NCI-H1417 treated with DMSO at 0.1 percent for 48 hours (cell line): ENCODE measurements at regions not wholly inside any gene's neighbourhood (a gene's known extent, or its start where the extent isn't known, plus 50 kb on each side); places are given as distances from the start of the nearest gene placed in this dataset.

Experiments used
- DNase-seq: peaks from one replicate; lab custom pipeline; 2025; lab: John Stamatoyannopoulos, UW

DNA sequence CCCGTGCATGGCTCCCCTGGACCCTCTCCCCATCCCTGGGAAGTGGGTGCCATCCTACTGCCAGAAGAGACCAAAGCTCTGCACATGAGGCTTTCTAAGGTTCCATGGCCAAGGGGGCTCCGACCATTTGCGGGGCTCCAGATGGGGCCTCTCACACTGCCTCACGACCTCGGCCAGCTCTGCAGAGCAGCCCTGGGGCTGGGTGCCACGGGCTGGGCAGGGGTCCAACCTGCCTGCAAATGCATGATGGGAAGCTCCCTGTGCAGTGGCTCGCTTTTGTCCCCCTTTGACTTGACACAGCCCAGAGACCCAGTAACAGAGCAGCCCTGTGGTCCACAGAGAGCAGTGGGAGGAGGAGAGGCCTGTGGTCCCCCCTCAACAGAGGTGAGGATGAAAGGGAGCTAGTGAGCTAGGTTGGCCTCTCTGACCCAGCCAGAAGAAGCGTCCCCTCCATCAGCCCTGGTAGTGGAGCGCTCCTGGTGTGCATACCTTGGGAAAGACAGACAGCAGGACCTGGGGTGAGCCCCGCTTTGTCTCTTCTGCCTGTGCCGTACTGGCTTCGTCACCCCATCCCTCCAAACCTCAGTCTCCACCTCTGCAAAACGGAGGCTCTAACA lies 174.1 kb downstream of the DDX1 start:
- no peak for DNase-seq

DNA sequence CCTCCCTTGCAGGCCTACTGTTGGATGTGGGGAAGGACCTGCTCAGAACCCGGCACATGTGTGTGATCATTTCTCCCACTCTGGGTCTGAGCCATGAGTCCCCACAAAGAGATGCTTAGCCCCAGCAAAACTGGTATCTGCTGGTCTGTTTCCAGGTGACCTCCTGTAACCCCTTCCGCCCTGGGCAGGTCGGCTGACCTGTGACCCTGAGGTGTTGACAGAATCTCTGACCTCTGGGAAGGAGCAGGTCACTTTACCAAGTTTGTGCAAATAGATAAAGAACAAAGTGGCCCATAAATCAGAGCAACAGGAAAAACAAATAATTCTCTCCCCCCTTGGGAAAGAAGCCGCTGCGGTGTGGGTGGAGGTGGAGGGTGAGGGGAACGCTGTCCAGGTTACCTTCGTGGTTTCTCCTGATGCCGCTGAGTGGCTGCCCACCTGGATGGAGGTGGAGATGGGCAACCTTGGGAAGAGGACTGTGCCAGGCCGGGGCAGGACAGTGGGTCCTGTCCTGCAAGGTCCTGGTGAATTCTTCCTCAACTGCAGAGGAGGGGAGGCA lies 174.0 kb upstream of the MYCN start:
- no peak for DNase-seq

DNA sequence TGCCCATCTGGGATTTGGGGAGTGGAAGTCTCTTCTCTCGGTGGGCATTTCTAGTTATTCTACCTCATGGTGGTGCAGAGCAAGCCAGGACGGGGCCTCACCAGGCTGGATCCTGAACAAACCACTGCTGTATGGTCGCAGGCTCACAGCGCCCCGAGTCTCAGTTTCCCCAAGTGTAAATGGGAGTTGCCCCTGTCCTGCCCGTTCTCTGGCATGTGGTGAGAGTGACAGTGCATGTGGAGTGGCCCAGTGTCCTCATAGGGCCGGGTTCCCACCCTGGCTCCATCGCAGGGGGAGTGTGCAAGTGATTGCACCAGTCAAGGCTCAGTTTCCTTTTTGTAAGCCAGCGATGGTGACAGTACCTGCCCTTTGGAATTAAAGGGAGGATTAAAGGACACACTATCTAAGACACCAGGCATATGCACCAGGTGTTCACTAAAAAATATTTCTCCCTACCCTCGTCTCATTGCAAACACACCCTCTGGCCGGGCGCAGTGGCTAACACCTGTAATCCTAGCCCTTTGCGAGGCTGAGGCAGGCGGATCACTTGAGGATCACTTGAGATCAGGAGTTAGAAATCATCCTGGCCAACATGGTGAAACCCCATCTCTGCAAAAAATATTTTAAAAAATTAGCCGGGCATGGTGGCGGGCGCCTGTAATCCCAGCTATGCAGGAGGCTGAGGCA lies 173.3 kb upstream of the MYCN start:
- no peak for DNase-seq

DNA sequence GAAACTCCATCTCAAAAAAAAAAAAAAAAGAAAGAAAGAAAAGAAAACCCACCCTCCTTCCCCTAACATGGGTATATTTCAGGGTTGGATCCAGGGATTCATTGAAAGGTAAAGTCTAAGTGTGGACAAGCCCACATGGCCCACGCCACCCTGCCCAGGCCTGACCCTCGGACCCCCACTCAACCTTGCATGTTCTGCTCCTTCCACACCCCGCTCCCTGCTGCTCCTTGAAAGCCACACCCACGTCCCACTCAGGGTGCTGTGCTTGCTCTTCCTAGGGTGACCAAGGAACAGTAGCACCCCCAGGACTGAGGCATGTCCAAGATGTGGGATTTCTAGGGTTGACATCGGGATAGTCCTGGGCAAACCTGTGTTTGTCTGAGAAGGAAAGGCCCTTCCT lies 172.7 kb upstream of the MYCN start:
- DNase-seq = no peak

DNA sequence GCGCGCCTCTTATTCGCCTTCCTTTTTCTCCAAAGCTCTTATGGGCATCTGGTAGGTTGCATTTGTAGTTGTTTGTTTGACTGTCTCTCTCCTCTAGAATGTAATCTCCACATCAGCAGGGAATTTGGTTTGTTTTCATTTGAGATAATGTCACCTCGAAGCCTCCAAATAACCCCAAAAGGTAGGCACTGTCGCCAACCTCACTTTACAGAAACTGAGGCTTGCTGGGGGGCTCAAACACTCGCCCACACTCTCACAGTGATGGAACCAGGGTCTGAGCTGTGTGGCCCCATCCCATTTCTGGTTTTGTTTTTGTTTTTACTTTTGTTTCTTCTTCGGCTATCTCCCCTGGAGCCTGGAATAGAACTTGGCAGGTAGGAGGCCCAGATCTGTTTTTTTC lies 172.2 kb upstream of the MYCN start:
- DNase-seq = no peak

DNA sequence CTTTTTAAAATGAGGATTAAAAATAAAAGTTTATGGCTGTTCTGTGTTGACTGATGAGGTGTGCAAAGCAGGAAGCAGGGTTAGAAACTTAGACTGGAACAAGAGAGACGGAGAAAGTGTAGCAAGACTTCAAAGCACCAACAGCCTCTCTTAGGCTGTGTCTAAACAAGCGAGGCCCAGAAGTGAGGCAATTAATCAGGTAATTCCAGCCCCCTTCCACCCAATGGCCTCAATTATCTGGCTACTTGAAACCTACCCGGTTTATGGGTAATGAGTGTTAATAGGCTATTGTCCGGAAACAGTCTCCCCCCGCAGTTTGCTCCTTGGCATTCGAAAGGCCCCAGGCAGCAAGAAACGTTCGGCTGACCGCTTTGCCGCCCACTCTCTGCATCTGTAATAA lies 171.7 kb upstream of the MYCN start:
- DNase-seq = no peak

DNA sequence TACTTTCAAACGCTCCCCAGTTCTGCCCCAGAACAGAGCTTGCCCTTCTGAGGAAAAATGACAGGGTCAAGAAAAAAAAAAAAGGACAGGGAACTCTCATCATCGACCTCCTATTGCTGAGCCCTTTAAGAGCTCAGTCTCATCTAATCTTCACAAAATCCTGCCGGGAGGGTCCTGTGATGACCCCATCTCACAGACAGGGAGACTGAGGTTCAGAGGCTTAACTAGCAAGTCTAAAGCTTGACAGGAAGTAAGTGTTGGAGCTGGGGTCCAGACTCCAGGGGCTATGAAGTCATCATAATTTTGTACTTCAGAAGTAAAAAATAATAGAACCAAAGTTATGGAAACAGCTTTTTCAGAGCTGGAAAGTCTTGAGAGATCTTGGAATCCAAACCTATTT lies 171.1 kb upstream of the MYCN start:
- no peak for DNase-seq

DNA sequence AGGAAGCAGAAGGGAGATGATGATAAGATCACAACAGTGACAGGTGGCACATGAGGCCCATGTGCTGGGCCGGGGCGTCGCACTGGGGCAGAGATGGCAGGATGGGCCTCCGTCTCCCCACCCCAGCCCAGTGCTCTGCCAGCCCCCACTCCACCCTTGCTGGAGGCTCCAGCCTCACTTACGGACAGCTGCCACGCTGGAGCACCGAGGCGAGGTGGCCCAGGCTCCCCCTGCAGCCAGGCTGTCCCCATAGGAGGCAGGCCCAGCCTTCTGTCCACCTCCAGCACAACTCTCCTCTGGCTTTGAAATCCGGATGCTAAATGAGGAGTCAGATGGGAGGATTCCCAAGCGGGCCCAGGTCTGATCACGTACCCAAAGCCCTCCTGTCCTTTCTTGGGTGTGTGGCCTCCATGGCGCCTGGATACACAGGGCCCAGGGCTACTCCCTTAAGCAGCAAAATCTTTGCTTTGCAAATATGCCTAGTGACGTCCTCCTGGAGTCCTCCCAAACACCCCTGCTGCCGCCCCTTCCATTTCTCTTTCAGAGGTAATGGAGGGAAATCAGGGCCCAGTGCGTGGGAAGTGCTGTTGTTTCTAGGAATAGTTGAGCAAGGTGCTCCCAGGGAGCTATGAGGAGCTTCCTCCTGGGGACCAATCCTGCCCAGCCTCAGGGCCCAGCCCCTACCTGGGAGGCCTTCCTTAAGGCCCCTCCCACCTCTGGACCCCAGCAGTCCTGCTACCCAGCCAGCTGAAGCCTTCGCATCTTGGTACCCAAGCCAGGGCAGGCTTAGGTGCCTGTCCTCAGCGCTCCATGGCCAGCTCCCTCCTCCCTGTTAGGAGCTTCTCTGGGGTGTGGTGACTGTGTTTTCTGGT lies 170.4 kb upstream of the MYCN start:
- DNase-seq = no peak

DNA sequence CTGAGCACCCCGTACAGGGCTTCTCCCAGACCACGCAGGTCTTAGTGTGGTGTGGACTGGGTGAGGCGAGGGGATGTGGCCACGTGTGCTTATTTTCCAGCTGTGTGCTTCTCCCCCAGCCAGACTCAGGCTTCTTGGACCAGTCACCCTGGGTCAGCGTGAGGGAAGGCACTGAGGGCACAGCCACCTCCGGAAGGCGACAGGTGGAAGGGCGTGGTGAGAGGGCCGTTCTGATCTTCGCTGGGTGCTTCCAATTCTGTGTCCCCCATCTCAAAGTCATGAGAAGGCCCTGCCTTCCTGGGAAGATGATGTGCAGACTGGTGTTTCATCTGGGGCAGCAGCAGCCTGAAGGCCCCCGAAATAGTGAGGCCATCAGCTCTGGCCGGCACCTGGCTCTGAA lies 169.7 kb upstream of the MYCN start:
- no peak for DNase-seq

DNA sequence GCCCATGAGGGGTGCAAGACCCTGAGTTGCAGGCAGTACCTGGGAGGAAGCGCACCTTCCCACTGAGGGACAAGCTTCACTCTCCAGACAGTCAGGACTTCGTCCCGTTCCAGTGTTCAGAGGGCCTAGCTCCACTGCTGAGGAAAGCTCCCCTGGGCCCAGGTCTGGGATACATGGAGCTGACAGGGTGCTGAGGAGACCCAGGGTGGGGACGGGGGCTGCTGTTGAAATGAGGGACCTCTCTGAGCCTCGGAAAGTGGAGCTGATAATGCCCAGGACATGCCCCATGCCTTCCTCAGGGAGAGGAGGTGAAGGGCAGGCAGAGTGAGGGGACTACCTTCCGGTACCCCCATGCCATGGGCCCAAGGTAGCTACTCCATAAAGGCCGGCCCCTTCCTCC lies 169.2 kb upstream of the MYCN start:
- no peak for DNase-seq

DNA sequence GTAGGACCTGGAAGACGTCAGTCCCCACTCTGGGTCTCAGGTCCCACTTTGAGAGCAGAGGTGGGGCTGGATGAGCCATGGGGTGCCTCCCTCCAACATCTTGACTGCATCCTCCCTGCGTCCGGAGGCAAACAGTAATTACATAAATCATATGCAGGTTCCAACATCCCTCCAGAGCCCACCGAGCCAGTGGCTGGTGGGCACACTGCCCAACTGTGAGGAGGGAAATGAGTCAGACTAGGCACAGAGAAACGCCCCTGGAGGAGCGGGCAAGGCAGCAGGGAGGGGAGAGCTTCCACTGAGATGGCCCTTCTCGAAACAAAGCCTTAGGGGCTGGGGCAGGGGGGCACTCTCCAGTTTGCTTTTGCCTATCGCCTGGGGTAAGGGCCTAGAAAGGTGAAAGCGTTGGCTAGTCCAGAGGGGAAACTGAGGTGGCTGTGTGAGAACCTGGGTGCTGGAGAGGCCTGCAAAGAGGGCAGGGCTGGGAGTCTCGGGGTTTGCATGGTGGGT lies 168.2 kb upstream of the MYCN start:
- DNase-seq = no peak

DNA sequence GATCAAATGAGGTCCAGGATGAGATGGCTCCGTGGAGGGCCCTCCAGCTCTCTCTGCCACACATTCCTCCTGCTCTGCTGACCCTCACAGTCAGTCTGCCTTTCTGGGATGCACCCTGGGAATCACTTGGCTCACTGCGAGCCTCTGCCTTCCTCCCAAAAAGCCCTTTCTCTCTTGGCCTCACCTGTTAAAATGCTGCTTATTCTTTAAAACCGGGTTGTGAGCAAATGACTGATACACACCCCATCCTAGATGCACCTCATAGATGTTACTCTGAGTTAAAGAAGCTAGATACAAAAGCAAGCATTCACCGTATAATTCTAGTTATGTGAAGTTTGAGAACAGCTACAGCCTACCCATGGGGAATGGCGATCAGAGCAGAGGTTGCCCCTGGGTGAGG lies 167.7 kb upstream of the MYCN start:
- DNase-seq = no peak

DNA sequence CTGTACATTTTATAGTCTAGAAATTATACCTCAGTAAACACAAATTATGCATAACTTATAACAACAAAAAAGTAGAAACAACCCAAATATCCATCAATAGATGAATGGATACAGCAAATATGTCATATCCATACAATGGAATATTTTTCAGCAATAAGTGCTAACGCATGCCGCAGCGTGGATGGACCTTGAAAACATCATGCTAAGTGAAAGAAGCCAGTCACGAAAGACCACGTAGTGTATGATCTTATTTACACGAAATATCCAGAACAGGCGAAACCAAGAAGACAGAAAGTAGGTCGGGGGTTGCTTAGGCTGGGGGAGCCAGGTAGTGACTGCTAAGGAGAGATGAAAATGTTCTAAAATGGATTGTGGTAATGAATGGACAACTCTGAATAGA lies 167.1 kb upstream of the MYCN start:
- no peak for DNase-seq

DNA sequence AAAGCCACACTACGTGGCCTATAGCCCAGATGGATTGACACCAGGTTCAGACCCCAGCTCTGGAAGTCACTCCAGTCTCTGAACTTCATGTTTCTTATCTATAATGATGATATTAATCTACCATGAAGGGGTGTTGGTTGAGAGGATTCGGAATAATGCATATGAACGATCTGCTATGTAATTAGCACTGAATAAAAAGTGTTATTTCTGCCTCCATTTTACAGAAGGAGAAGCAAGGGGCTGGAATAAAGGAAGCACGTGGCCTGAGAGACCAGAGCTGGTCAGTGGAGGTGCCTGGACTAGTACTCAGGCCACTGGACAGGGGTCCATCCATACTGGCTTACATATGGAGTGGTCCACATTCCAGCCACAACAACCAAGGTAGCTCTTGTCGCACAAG lies 166.5 kb upstream of the MYCN start:
- DNase-seq = no peak

DNA sequence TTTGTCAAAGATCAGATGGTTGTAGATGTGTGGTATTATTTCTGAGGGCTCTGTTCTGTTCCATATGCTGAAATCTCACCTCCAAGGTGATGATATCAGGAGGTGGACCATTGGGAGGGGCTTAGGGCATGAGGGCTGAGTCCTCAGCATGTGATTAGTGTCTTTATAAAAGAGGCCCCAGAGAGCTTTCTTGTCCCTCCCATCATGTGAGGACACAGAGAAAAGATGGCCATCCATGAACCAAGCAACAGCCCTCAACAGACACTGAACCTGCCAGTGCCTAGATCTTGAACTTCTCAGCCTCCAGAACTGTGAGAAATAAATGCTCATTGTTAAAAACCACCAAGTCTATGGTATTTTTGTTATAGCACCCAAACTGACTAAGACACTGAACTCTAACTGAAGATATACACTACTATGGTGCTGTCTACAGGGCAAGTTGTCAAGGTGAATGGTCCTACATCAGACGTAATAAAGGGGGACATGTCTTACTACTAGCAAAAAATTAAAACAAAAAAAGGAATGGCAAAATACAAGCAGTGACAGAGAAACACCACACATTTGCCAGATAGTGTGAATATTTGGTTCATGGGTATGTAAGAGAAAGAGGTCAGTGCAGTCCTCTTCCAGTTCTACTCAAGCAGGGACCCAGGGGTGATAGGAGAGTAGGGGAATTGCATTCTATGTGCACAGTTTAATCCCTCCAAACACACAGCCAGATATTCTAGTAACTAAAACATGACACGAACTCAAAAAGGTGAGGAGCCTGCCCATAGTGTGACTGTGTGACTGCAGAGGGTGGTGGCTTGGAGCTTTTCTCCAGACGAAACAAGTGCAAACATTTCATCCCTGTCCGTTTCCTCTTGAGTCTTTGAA lies 164.4 kb upstream of the MYCN start:
- no peak for DNase-seq

DNA sequence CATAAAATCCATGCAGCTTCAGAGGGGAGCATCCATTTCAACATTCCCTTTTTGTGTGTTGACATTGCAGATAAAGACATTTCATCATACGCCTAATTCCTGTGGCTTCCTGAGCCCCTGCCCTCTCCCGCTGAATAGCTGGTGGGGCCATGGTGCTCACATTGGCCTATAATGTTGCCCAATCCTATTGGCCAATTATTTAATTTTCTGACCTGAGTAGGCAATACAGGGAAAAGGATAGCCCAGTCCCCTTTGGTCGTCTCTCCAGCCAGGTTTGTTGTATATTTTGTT lies 163.8 kb upstream of the MYCN start:
- no peak for DNase-seq

DNA sequence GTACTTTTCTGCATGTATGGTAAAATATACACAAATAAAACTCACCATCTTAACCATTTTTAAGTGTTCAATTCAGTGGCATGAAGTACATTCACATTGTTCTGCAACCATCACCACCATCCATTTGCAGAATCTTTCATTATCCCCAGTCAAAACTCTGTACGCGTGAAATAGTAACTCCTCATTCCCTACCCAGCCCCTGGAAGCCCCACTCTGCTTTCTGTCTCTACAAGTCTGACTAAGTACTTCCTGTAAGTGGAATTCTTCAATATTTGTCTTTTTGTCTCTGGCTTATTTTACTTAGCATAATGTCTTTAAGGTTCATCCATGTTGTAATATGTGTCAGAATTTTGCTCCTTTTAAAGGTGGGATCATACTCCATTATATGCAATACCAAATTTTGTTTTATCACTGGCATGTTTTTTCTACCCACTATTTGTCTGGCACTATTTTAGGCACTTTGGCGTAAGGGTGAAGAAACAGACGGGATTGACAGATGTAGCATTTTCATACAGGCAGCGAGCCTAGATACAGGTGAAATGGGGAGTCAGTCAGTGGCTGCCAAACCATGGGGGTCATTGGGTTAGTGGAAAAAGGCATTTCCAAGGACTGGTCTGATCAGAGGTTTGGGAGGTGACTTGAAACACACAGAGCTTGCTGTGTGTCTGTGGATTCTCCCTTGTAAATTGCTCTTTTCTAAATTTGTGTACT lies 163.2 kb upstream of the MYCN start:
- DNase-seq = no peak

DNA sequence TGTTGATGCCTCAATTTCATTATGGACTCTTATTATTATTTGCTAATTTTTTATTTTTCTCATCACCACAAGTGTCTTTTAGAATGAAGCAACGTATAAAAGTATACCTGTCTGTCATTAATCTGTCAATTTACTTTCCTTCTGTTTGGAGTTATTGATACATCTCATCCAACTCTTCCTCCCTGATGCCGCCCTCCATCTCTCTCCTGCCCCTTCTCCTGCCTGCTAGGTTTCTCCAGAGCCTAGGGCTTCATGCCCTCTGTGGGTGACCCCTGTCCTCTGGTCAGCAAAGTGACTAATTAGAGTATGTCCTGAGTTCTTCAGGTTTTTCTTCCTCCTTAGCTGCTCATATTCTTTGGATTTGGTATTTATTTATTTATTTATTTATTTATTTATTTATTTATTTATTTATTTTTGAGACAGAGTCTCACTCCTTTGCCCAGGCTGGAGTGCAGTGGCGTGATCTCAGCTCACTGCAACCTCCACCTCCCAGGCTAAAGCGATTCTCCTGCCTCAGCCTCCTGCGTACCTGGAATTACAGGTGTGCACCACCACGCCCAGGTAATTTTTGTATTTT lies 162.5 kb upstream of the MYCN start:
- DNase-seq = no peak

DNA sequence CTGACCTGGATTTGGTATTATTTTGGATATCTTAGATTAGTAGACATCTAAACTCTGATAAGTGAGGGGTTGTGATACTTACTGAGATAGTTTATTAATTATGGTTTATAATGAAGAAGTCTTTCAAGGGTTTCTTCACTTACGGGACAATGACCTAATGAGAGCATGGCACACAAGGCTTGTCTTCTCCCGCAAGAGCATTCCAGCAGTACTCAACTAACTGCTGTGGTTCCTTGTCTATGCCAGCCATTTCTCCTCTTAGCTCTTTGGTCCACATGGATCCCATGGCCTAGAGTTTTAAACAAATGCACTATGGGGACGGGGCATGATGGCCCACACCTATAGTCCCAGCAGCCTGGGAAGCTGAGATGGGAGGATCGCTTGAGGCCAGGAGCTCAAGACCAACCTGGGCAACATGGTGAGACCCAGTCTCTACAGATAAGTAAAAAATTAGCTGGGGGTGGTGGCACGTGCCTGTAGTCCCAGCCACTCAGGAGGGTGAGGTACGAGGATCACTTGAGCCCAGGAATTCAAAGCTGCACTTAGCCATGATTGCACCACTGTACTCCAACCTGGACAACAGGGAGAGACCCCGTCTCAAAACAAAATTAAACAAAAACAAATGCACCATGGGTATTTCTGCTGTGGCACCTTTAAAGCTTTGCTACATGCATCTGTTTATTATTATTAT lies 161.7 kb upstream of the MYCN start:
- no peak for DNase-seq

DNA sequence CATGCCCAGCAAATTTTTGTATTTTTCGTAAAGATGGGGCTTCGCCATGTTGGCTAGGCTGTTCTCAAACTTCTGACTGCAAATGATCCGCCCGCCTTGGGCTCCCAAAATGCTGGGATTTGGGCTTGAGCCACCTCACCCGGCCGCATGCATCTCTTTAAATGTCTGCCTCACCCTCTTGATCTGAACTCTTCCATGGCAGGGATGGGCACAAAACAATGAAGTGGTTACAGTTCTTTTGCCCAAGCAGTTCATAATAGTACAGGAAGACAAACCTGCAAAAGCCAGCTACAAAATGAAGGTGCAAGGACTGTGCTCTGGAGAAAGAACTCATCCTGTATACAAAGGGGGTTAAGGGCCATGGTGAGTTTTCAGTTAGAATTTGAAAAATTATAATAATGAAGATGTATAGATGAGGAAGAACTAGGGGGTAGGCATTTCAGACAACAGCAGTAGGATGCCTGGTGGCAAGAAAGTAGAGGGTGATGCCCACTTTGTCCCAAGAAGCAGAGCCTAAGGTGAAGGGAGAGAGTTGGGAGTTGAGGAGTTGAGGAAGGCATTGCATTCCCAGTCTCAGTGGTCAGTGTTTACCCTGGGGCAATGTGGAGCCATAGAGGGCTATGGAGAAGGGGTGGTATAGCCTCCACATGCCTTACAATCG lies 160.8 kb upstream of the MYCN start:
- DNase-seq = no peak
